ENCODE measurements at regions not wholly inside any gene's neighbourhood (a gene's known extent, or its start where the extent isn't known, plus 50 kb on each side); places are given as distances from the start of the nearest gene placed in this dataset.

- no peak for DNase-seq (ENCODE audit: low spot score in 2 of 2)
- no peak overlapping the region for H3K4me3 ChIP-seq (ENCODE audit: low read depth, poor library complexity, severe bottlenecking)
- WGBS, 2 donors = 48 to 52% methylated on average over 11 of the region's 11 CpGs
- TF ChIP-seq POLR2A (IDR thresholded peaks at IDR 0.05) (no peak), CTCF (IDR thresholded peaks at IDR 0.05) (no peak)
- intact Hi-C loops (cut with DNase I; ENCODE audit: low total_unique reads) = no loop called here
These were observed 484.8 kb downstream of the ZSWIM6 start for GRCh38 chr5:61816585-61817450.

GRCh38 chr5:61817472-61818326 is 485.6 kb downstream of the ZSWIM6 start:
- intact Hi-C loops (cut with DNase I; ENCODE audit: low total_unique reads) = no loop called here
- no peak overlapping the region for H3K4me3 ChIP-seq (ENCODE audit: low read depth, poor library complexity, severe bottlenecking)
- no peak for DNase-seq (ENCODE audit: low spot score in 2 of 2)
- 14 to 17% methylated on average over 7 of the region's 7 CpGs for WGBS, 2 donors
- TF ChIP-seq POLR2A (IDR thresholded peaks at IDR 0.05) (no peak), CTCF (IDR thresholded peaks at IDR 0.05) (no peak)

GRCh38 chr5:61820836-61821235 is 485.2 kb upstream of the KIF2A start:
- TF ChIP-seq POLR2A (IDR thresholded peaks at IDR 0.05) (no peak), CTCF (IDR thresholded peaks at IDR 0.05) (no peak)
- no peak overlapping the region for H3K4me3 ChIP-seq (ENCODE audit: low read depth, poor library complexity, severe bottlenecking)
- intact Hi-C loops (cut with DNase I; ENCODE audit: low total_unique reads) = no loop called here
- no peak for DNase-seq (ENCODE audit: low spot score in 2 of 2)
- WGBS, 2 donors = 80 to 88% methylated on average over 4 of the region's 4 CpGs

- DNase-seq (ENCODE audit: low spot score in 2 of 2) = no peak
- WGBS, 2 donors = 95 to 100% methylated on average over 2 of the region's 2 CpGs
- intact Hi-C loops (cut with DNase I; ENCODE audit: low total_unique reads) = no loop called here
- TF ChIP-seq CTCF (IDR thresholded peaks at IDR 0.05) (no peak), POLR2A (IDR thresholded peaks at IDR 0.05) (no peak)
- H3K4me3 ChIP-seq (ENCODE audit: low read depth, poor library complexity, severe bottlenecking) = no peak overlapping the region
These were observed 484.4 kb upstream of the KIF2A start for GRCh38 chr5:61821561-61821960.

GRCh38 chr5:61822584-61822983 is 483.4 kb upstream of the KIF2A start:
- H3K4me3 ChIP-seq (ENCODE audit: low read depth, poor library complexity, severe bottlenecking) = no peak overlapping the region
- no peak for DNase-seq (ENCODE audit: low spot score in 2 of 2)
- WGBS, 2 donors = 93 to 97% methylated on average over 5 of the region's 5 CpGs
- intact Hi-C loops (cut with DNase I; ENCODE audit: low total_unique reads) = no loop called here
- TF ChIP-seq CTCF (IDR thresholded peaks at IDR 0.05) = no peak
- no peak for TF ChIP-seq POLR2A (IDR thresholded peaks at IDR 0.05)

Data from lower leg skin (tissue), 4 donors.